GM18867 (cell line): ENCODE measurements at regions not wholly inside any gene's neighbourhood (a gene's known extent, or its start where the extent isn't known, plus 50 kb on each side); places are given as distances from the start of the nearest gene placed in this dataset.

ENCODE experiments used
- ATAC-seq: cut with Tn5 transposase; IDR thresholded peaks from one replicate; pipeline ENCODE4 v1.9.1; 2021; ENCODE audit warnings: mild to moderate bottlenecking, moderate library complexity; ENCODE audit not compliant: unreplicated experiment

DNA sequence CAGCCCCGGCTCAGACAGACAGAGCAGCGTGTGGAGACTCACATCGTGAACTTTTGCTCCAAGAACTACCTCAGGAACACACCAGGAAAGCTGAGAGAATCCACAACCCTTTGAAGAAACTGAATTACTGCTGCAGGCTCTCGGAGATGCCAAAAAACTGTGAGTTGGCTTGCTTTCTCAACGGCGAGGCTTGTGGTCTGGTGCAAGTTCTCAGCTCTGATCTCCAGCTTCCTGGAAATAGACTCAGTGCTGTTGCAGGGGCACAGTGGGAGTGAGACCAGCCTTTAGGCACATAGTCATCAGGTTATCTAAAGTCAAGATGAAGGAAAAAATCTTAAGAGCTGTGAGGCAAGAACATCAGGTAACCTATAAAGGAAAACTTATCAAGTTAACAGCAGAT is 273.7 kb upstream of the LRATD1 start:
- ATAC-seq, result no peak

GRCh38 chr2:14363137-14363536 is 269.4 kb upstream of the LRATD1 start:
- peak; percentile 89 for ATAC-seq

- no peak for ATAC-seq
Observed at GRCh38 chr2:14363976-14364375, 268.5 kb upstream of the LRATD1 start.

DNA sequence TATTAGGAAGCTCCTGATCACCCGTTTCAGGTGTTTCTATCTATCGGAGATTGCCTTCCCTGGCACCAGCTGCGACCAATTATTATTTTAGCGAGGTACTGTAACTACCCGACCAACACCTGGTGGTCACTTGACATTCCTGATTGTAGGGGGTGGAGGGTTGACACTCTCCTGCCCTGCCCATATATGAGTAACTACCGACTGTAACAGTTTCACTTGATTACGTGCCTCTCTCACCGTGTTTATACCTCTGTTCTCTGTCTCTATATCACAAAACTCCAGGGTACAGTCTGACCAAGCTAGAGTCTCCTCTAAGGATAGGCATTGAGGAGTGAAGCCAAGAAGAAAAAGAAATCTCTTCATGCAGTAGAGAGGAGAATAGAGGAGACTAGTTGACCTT is 268.0 kb upstream of the LRATD1 start:
- no peak for ATAC-seq

- ATAC-seq, result no peak
Observed at GRCh38 chr2:14385043-14385442, 247.5 kb upstream of the LRATD1 start.

GRCh38 chr2:14387332-14387731 is 245.2 kb upstream of the LRATD1 start:
- no peak for ATAC-seq

DNA sequence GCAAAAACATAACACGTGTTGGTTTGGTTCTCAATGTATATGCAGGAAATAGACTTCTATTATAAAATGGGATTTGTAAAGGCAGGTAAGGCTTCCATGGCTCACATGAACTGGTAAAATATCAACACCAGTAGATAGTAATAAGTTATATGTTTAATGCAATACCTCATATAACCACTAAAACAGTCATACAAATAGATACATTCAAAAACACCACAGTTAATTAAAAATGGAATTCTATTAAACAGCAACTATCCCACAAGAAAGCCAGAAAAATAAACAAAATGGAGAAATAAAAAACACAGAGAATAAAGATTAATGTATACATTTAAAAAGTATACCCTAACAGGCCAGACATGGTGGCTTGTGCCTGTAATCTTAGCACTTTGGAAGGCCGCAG is 243.8 kb upstream of the LRATD1 start:
- no peak for ATAC-seq

DNA sequence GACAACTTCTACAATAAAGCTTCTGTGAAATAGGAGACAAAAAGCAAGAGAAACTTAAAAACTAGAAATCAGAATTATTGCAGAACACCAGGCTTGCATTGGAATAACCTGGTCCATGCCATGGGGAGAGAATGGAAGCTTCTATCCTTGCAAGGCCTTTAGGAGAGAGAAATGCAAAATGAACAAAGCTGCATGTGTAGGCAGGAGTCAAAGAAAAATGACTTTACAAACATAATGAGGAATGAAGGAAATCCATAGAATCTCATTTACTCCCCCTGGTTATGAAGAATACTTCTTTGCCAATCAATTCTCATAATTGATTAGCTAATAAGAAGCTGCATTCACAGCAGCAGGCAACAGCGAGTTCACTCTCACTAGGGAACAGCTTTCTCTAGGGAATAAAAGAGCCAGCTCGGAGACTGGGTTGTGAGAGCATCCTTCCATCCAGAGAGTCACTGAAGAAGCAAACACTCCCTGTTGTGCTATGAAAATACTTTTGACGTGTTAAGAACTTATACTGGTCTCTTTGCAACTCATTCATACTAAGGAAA is 235.9 kb upstream of the LRATD1 start:
- no peak for ATAC-seq

DNA sequence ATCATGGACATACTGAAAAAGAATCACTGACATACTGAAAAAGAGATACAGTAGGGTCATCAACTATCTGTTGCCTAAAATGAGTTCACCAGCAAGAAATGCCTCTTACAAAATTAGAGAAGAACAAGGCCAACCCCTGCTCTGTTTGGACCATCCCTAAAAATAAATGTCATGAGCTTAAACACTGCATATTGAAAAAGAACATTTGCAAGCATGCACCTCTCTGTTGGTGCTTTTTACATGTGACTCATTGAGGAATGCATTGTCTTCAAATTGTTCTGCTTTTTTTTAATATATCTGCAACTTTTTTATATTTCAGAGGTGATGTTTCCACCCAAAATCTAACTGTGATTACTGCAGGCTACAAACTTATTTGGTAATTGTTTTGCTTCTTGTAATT is 233.9 kb upstream of the LRATD1 start:
- no peak for ATAC-seq

DNA sequence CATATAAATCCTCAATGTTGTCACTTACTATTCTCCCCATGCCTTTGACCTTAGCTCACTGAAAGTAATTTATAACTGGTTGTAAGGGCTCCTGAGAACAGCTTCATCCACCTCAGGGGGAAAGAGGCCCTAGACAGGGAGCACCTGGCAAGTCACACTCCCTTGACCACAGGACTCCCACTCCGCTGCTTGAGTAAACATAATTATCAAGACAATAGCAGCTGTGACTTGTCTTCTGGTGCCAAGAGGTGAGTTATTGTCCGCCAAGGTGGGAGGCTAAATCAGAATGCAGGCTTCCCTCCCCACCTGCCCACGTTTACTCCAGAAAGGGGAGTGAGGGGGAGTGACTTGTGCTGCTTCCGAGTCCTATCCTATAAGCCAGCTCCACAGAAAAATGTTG is 230.6 kb upstream of the LRATD1 start:
- ATAC-seq, result no peak

- no peak for ATAC-seq
Observed at GRCh38 chr2:14408695-14409094, 223.8 kb upstream of the LRATD1 start.

GRCh38 chr2:14417551-14417950 is 215.0 kb upstream of the LRATD1 start:
- no peak for ATAC-seq

DNA sequence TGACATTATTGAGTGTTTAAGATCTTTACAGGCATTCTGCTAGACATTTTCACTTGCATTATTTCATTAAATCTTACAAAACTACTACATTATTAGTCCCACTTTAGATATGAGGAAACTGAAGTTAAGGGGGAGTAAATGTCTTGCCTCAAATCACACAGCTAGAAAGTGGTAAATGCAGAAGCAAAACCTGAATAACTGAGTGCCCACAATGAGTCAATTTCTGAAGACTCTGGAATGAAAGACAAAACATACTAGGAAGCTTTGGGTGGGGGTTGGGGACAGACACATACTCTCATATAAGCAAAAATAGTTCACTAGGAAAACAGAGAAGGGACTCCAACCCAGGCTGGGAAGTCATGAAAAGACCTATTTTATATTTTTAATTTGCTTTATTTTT is 214.4 kb upstream of the LRATD1 start:
- no peak for ATAC-seq

DNA sequence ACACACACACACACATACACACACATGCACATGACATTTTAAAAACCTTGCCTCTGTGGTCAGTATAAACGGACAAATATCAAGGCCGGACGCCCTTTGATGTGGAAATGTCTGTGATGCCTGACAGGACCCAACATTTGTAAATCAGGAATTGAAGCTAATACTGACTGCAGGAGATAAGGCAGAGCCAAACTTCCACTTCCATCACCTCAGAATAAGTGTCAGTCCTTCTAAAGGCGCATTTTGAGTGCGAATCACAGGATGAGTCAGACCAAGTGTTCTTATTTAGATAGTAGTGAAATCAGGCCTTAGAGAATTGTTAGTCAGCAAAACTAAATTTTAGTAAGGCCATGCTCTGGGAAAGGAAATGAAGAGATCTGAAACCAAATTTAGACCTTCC is 211.7 kb upstream of the LRATD1 start:
- ATAC-seq, result peak; percentile 51

DNA sequence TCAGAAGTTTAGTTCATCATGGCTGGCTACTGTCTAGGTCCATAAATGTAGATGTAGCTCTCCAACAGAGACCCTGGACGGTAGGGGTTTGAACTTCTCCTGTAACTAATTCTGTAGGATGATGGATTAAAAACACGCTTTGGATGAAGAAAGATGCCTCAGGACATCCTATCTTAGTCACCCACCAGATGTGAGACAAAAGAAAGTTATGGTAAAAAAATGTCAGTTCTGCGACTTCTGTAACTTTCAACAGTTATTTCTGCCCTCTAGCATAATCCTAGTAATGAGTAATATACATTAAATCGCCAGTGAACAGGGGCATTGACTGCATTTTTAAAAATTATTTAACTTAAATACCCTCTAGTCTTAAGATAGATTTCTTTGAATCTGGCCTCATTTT is 210.1 kb upstream of the LRATD1 start:
- ATAC-seq, result no peak

DNA sequence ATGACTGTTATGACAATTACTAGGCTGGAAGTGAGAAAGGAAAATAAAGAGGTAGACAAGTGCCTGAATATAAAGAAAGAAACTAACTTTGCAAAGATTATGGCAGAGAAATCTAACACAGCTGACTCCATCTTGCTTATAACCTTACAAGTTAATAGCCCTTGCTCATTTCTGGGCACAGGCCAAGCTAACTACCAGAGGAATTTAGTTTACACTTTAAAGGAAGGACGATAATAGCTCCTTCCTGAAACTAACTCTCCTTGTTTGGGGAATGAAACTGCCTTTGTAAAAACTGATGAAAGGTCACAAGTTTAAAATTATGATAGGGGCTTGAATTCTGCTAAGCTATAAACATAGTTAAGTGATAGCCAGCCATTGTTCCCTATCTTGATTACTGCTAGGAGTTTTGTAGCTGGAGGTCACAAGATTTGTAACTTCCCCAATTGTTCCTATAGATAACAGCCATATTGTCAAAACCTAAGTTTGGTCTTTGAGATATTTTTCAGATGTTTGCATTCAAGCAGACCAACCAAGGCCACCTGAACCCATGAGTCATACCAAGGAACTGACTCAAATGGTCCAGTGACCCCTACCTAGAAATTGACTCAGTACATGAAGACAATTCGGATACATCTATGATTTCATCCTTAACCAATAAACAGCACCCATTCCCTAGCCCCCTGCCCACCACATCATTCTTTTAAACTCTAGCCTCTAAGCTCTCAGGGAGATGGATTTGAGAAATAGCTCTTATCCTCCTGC is 209.2 kb upstream of the LRATD1 start:
- no peak for ATAC-seq

DNA sequence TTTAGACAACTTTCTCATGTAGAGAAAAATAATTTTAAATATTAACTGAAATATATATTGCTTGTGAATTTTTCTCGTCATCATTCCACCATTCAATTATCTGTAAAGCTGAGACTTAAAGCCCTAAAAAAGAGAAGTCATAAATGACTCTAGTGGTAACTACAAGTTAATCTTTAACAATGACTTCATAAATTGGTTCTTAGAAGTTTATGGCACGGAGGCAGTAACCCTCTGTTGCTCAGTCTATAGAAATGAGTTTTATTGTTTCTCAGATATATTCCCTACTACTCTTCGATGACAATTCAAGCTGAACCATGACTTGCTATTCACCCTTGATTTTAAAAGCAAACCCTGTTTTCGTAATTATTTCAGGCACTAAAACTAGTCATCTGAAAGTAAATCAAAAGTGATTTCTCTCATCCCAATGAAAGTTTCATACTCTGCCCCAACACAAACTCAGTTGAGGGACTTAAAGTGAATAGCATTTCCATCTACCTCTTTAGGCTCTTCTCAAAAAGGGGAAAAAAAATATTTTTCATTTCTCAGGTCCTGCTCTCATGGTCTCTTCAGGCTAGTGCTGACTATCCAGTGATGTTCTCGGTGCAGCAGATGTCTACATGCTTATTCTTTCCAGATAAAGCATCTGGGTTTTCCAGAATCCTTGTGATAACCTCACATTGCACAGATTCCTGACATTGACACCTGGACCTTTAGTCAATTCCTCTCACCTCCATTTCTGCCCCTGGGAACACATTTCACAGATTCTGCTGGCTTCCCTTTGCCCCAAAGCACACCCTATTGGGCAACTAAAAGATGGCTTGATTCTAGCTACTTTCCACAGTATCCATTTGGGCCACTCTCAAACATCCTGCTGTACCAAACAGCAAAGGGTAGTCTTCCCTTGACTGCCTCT is 207.8 kb upstream of the LRATD1 start:
- peak; percentile 71 for ATAC-seq

GRCh38 chr2:14425869-14426268 is 206.6 kb upstream of the LRATD1 start:
- no peak for ATAC-seq

DNA sequence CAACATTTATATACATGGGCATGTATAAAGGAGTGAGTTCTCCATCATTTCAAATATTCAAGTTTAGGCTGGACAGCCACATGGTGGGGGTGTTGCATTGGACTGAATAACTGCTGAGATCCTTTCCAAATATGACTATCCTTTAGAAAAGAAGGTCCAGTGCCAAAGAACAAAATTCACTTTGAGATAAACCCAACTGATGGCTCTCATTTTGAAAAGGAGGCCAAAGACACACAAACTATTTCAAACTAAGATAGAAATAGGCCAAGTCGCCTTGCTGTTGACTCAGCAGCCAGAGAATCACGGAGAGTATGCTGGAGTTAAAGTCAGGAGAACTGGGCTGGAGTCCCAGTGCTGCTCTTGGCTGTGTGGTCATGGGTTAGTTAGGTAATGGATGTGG is 204.5 kb upstream of the LRATD1 start:
- ATAC-seq, result no peak

DNA sequence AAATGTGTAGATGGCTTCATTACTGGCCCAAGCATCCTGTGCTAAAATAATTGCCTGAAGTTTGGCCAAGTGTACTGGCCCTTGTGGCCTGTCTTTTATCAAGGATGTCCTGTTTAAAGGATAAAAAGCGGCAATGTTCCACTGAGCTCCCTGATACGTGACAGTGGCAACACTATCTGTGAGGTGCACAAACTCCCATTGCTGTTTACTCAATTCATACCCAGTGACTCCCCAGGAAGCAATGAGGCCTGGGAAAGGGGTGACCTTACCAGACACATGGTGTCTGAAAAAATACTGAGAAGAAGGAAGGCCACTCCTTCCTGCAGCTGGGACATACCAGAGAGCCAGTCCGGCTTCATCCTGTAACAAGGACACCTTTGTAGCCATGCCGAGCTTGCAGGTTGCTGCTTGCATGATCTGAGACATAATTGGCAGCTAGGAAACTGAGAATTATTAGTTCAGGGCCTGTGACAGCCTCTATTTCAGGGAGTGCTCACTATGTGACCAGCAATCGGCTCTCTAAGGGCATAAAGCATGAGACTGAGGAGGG is 198.5 kb upstream of the LRATD1 start:
- ATAC-seq, result no peak

DNA sequence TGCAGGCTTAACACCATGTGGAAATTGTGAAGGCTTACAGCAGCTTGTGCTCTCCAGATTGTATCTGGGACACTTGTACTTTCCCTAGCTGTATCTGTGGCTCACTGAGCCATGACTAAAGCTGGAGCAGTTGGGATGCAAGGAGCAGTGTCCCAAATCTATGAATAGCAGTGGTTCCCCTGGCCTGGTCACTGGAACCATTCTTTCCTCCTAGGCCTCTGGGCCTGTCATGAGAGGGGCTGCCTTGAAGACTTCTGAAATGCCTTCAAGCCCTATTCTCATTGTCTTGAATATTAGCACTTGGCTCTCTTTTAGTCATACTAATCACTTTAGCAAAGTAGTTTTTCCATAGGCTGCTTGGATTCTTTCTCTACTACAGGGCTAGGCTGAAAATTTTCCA is 186.8 kb upstream of the LRATD1 start:
- no peak for ATAC-seq

- ATAC-seq, result no peak
Observed at GRCh38 chr2:14448340-14448739, 184.2 kb upstream of the LRATD1 start.
